ENCODE measurements at regions not wholly inside any gene's neighbourhood (a gene's known extent, or its start where the extent isn't known, plus 50 kb on each side); places are given as distances from the start of the nearest gene placed in this dataset.

DNA sequence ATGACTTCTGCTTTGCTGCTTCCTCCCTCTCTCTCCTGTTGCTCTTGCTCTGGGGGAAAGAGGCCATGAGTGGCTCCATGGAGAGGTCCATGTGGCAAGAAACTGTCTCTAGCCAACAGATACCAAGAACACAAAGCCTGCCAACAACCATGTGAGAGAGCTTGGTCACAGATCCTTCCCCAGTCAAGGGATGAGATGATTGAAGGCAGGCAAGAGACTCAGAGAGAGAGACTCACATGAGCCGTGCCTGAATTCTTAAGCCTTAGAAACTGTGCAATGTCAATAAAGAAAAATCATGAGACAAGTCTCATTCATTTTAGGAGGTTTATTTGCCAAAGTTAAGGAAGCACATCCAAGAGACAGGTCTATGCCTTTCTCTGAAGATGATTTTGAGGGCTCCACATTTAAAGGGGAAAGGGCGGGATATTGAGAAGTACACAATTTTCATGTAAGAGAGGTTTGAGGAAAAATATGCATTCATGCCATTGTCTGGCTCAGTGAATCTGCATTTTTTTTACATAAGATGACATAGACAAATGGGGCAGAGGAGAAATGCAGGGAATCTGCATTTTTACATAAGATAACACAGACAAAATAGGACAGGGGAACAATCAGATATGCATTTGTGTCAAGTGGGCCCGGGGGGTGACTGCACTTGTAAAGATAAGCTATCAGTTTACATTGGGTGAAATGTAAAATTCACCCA is 59.5 kb upstream of the SUCLG2 start:
- Mint-ChIP-seq H3K4me1 (peaks cover 10% of the 10 kb centered on the region), H3K27me3 (ENCODE audit: insufficient read depth) (no peaks in the 10 kb centered on the region), H3K9me3 (no peaks in the 10 kb centered on the region), H3K27ac (no peak overlapping the region), H3K4me3 (no peak overlapping the region), H3K36me3 (ENCODE audit: low read depth) (no peaks in the 10 kb centered on the region)
- no peak for DNase-seq
- 94% methylated on average over 2 to 3 of the region's 3 CpGs for WGBS, 2 experiments (ENCODE audit: insufficient coverage in 1 of 2, insufficient read length in 1 of 2)
- TF ChIP-seq CTCF (conservative IDR thresholded peaks at IDR 0.05), result no peak
- no peaks in the 10 kb centered on the region for H3K4me1 ChIP-seq (ENCODE audit: control insufficient read depth, insufficient read depth, low read length)
- H3K27ac ChIP-seq (ENCODE audit: low read depth, low read length), result no peak overlapping the region
- H3K9ac ChIP-seq (ENCODE audit: extremely low read depth, low read length, poor library complexity, severe bottlenecking), result no peak overlapping the region
- no peaks in the 10 kb centered on the region for H3K36me3 ChIP-seq (ENCODE audit: control insufficient read depth, insufficient read depth, low read length)
- H3K9me3 ChIP-seq (ENCODE audit: control insufficient read depth, low read length), result no peaks in the 10 kb centered on the region
- no peak overlapping the region for H3K4me3 ChIP-seq (ENCODE audit: low read length)
- no peaks in the 10 kb centered on the region for H3K27me3 ChIP-seq (ENCODE audit: control insufficient read depth, insufficient read depth, low read length, poor library complexity, severe bottlenecking)

DNA sequence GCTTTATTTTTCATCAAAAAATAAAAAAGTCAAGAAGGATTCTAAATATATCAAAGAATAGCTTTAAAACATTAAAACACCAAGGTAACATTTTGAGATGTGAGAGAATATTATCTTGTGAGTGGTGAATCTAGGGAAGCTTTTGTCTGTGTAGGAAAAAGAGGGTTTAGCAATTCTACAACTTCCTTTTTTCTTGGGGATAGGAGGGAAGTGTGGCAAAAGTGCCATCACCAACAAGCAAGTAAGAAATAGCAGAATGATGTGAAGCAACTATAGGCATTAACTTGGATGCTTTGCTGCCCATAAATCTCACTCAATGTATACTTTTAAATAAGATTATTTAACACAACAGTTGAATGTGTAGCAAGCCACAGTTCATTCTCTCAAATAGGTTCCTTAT is 57.8 kb upstream of the SUCLG2 start:
- H3K36me3 ChIP-seq (ENCODE audit: control insufficient read depth, insufficient read depth, low read length), result no peaks in the 10 kb centered on the region
- TF ChIP-seq CTCF (conservative IDR thresholded peaks at IDR 0.05), result no peak
- H3K9me3 ChIP-seq (ENCODE audit: control insufficient read depth, low read length), result no peaks in the 10 kb centered on the region
- no peak overlapping the region for H3K4me3 Mint-ChIP-seq
- H3K27me3 ChIP-seq (ENCODE audit: control insufficient read depth, insufficient read depth, low read length, poor library complexity, severe bottlenecking), result no peaks in the 10 kb centered on the region
- no peak overlapping the region for H3K27ac ChIP-seq (ENCODE audit: low read depth, low read length)
- H3K4me3 ChIP-seq (ENCODE audit: low read length), result no peak overlapping the region
- no peak overlapping the region for H3K27ac Mint-ChIP-seq
- H3K36me3 Mint-ChIP-seq (ENCODE audit: low read depth), result no peaks in the 10 kb centered on the region
- no peaks in the 10 kb centered on the region for H3K9me3 Mint-ChIP-seq
- H3K27me3 Mint-ChIP-seq (ENCODE audit: insufficient read depth), result no peaks in the 10 kb centered on the region
- no peaks in the 10 kb centered on the region for H3K4me1 ChIP-seq (ENCODE audit: control insufficient read depth, insufficient read depth, low read length)
- no peak overlapping the region for H3K9ac ChIP-seq (ENCODE audit: extremely low read depth, low read length, poor library complexity, severe bottlenecking)
- DNase-seq, result no peak
- H3K4me1 Mint-ChIP-seq, result peaks cover 10% of the 10 kb centered on the region

- no peaks in the 10 kb centered on the region for H3K27me3 ChIP-seq (ENCODE audit: control insufficient read depth, insufficient read depth, low read length, poor library complexity, severe bottlenecking)
- no peak overlapping the region for H3K27ac Mint-ChIP-seq
- no peak overlapping the region for H3K27ac ChIP-seq (ENCODE audit: low read depth, low read length)
- no peak overlapping the region for H3K4me3 Mint-ChIP-seq
- H3K4me1 ChIP-seq (ENCODE audit: control insufficient read depth, insufficient read depth, low read length), result no peaks in the 10 kb centered on the region
- H3K9me3 Mint-ChIP-seq, result no peaks in the 10 kb centered on the region
- DNase-seq, result no peak
- H3K36me3 ChIP-seq (ENCODE audit: control insufficient read depth, insufficient read depth, low read length), result no peaks in the 10 kb centered on the region
- no peak overlapping the region for H3K9ac ChIP-seq (ENCODE audit: extremely low read depth, low read length, poor library complexity, severe bottlenecking)
- H3K4me3 ChIP-seq (ENCODE audit: low read length), result no peak overlapping the region
- TF ChIP-seq CTCF (conservative IDR thresholded peaks at IDR 0.05), result no peak
- no peaks in the 10 kb centered on the region for H3K9me3 ChIP-seq (ENCODE audit: control insufficient read depth, low read length)
- H3K4me1 Mint-ChIP-seq, result peaks cover 17% of the 10 kb centered on the region
- no peaks in the 10 kb centered on the region for H3K27me3 Mint-ChIP-seq (ENCODE audit: insufficient read depth)
- no peaks in the 10 kb centered on the region for H3K36me3 Mint-ChIP-seq (ENCODE audit: low read depth)
Measured at GRCh38 chr3:67710396-67710795, 56.0 kb upstream of the SUCLG2 start.

Data from endodermal cell (in vitro differentiated cells).